ENCODE measurements at regions not wholly inside any gene's neighbourhood (a gene's known extent, or its start where the extent isn't known, plus 50 kb on each side); places are given as distances from the start of the nearest gene placed in this dataset.

DNA sequence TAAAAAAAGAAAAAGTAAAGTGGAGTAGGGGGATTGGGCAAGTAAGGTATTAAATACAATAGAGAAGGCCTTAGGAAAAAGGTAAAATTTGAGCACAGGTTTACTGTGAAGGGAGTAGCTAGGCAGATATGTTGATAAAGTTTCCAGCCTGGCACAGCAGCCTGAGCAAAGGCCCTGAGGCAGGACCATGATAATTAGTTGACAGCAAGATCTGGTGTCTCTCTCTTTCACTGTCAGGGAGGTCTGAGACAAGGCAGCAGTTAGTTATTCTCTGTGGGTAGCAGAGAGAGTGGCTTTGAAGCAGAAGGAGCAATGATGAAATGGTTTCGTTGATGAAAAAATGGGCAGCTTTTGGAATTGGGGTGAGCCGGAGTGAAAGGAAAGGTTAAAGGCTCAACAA is 119.5 kb downstream of the KDR start:
- TF ChIP-seq, protein P1, sequence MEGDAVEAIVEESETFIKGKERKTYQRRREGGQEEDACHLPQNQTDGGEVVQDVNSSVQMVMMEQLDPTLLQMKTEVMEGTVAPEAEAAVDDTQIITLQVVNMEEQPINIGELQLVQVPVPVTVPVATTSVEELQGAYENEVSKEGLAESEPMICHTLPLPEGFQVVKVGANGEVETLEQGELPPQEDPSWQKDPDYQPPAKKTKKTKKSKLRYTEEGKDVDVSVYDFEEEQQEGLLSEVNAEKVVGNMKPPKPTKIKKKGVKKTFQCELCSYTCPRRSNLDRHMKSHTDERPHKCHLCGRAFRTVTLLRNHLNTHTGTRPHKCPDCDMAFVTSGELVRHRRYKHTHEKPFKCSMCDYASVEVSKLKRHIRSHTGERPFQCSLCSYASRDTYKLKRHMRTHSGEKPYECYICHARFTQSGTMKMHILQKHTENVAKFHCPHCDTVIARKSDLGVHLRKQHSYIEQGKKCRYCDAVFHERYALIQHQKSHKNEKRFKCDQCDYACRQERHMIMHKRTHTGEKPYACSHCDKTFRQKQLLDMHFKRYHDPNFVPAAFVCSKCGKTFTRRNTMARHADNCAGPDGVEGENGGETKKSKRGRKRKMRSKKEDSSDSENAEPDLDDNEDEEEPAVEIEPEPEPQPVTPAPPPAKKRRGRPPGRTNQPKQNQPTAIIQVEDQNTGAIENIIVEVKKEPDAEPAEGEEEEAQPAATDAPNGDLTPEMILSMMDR (IDR thresholded peaks at IDR 0.05 in 8 of 11, conservative IDR thresholded peaks at IDR 0.05 in 3 of 11) = no peak
- no peak for TF ChIP-seq POLR2AphosphoS5 (IDR thresholded peaks at IDR 0.05)
